Endothelial cell (in vitro differentiated cells): ENCODE measurements at regions not wholly inside any gene's neighbourhood (a gene's known extent, or its start where the extent isn't known, plus 50 kb on each side); places are given as distances from the start of the nearest gene placed in this dataset.

Experiments used
- DNase-seq: peaks from one replicate; pipeline ENCODE4 v3.0.0; 2021; ENCODE audit warnings: low spot score
- H3K27ac Mint-ChIP-seq: one replicate; pipeline ENCODE4 v1.8.0; 2021; ENCODE audit warnings: mixed read lengths, inconsistent platforms; ENCODE audit not compliant: unreplicated experiment
- H3K27me3 Mint-ChIP-seq: one replicate; pipeline ENCODE4 v1.8.0; 2021; ENCODE audit warnings: mild to moderate bottlenecking, moderate library complexity, mixed read lengths, inconsistent platforms; ENCODE audit not compliant: unreplicated experiment
- H3K36me3 Mint-ChIP-seq: one replicate; pipeline ENCODE4 v1.8.0; 2021; ENCODE audit warnings: mild to moderate bottlenecking, low read depth, mixed read lengths, inconsistent platforms; ENCODE audit not compliant: unreplicated experiment
- H3K4me1 Mint-ChIP-seq: one replicate; pipeline ENCODE4 v1.8.0; 2021; ENCODE audit warnings: mild to moderate bottlenecking, mixed read lengths, inconsistent platforms; ENCODE audit not compliant: unreplicated experiment
- H3K4me3 Mint-ChIP-seq: one replicate; pipeline ENCODE4 v1.8.0; 2021; ENCODE audit warnings: mild to moderate bottlenecking, mixed read lengths, inconsistent platforms; ENCODE audit not compliant: unreplicated experiment
- H3K9me3 Mint-ChIP-seq: one replicate; pipeline ENCODE4 v1.8.0; 2021; ENCODE audit warnings: mixed read lengths, inconsistent platforms; ENCODE audit not compliant: unreplicated experiment
- TF ChIP-seq, protein P1 (sequence below): fragments of 200-600 bp; sonication (generic); IDR thresholded peaks from one replicate; pipeline ENCODE4 v1.5.0; 2021; ENCODE audit warnings: antibody characterized with exemption; ENCODE audit not compliant: unreplicated experiment

DNA sequence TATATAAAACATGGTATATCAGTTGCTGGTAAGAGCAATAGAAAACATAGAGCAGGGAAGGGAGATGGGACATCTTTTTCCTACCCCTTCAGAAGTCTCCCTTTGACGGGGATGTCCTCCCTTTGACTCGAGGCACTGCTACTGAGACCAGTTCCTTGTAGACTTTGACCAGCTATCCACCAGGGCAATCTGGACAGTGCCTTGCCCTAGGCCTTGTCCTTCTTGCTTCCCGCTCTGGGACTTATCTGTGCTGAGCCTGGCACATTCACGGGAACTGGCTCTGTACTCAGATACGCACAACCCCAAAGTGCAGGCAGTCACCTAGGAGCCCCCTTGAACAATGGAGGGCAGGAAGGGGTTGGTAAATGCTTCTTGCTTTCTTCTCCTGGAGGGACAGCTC, 116.6 kb upstream of the ANKH start:
- no peaks in the 10 kb centered on the region for H3K27me3 Mint-ChIP-seq
- no peaks in the 10 kb centered on the region for H3K9me3 Mint-ChIP-seq
- TF ChIP-seq, protein P1, sequence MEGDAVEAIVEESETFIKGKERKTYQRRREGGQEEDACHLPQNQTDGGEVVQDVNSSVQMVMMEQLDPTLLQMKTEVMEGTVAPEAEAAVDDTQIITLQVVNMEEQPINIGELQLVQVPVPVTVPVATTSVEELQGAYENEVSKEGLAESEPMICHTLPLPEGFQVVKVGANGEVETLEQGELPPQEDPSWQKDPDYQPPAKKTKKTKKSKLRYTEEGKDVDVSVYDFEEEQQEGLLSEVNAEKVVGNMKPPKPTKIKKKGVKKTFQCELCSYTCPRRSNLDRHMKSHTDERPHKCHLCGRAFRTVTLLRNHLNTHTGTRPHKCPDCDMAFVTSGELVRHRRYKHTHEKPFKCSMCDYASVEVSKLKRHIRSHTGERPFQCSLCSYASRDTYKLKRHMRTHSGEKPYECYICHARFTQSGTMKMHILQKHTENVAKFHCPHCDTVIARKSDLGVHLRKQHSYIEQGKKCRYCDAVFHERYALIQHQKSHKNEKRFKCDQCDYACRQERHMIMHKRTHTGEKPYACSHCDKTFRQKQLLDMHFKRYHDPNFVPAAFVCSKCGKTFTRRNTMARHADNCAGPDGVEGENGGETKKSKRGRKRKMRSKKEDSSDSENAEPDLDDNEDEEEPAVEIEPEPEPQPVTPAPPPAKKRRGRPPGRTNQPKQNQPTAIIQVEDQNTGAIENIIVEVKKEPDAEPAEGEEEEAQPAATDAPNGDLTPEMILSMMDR: no peak
- H3K4me3 Mint-ChIP-seq: no peak overlapping the region
- H3K27ac Mint-ChIP-seq: no peak overlapping the region
- H3K36me3 Mint-ChIP-seq: no peaks in the 10 kb centered on the region
- peaks cover 3% of the 10 kb centered on the region for H3K4me1 Mint-ChIP-seq
- no peak for DNase-seq

- Mint-ChIP-seq H3K9me3 (no peaks in the 10 kb centered on the region), H3K4me1 (peaks cover 3% of the 10 kb centered on the region), H3K36me3 (no peaks in the 10 kb centered on the region), H3K27ac (no peak overlapping the region), H3K27me3 (no peaks in the 10 kb centered on the region), H3K4me3 (no peak overlapping the region)
- TF ChIP-seq, protein P1: no peak
- DNase-seq: no peak
Observed at GRCh38 chr5:14986413-14986812, 114.8 kb upstream of the ANKH start.

DNA sequence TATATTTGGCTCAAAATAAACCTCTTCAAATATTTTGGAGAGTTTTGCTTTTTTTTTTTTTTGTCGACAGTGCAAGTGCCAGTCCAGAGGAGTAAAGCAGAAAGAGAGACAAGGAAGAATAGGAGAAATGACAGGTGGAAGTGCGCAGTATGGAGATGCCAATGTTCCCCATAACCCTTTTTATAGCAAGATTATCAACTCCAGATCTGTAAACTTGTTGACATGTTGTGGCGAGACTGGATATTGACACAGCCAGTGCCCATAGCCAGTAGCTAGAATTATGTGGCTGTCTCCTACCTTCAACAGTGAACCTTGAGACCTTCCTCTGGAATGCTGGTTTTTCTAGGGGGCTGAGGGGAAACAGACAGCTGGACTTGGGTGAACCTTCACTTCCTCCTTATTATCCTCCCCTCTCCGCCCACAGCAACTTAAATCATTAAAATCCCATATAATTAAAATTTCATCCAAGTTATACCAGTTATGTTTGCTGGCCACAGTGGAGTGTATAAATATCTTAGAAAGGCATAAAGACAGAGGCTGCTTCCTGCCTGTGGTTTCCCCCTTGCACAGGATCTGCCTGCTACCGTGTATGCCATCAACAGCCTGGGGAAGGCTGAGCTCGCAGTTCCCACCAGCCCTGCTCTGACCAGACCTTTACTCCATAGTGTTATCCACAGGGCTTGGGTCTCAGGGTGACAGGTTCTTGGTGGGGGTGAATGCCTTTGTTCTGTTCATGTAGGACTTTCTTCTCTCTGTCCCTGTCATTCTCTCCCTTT, 112.3 kb upstream of the ANKH start:
- DNase-seq: no peak
- Mint-ChIP-seq H3K4me3 (no peak overlapping the region), H3K27ac (no peak overlapping the region), H3K36me3 (no peaks in the 10 kb centered on the region), H3K9me3 (no peaks in the 10 kb centered on the region), H3K4me1 (peaks cover 3% of the 10 kb centered on the region), H3K27me3 (no peaks in the 10 kb centered on the region)
- TF ChIP-seq, protein P1: no peak

- no peak overlapping the region for H3K4me3 Mint-ChIP-seq
- TF ChIP-seq, protein P1: no peak
- DNase-seq: no peak
- no peak overlapping the region for H3K27ac Mint-ChIP-seq
- H3K36me3 Mint-ChIP-seq: no peaks in the 10 kb centered on the region
- H3K9me3 Mint-ChIP-seq: no peaks in the 10 kb centered on the region
- H3K4me1 Mint-ChIP-seq: peaks cover 3% of the 10 kb centered on the region
- H3K27me3 Mint-ChIP-seq: no peaks in the 10 kb centered on the region
Observed at GRCh38 chr5:14980698-14981097, 109.1 kb upstream of the ANKH start.

DNA sequence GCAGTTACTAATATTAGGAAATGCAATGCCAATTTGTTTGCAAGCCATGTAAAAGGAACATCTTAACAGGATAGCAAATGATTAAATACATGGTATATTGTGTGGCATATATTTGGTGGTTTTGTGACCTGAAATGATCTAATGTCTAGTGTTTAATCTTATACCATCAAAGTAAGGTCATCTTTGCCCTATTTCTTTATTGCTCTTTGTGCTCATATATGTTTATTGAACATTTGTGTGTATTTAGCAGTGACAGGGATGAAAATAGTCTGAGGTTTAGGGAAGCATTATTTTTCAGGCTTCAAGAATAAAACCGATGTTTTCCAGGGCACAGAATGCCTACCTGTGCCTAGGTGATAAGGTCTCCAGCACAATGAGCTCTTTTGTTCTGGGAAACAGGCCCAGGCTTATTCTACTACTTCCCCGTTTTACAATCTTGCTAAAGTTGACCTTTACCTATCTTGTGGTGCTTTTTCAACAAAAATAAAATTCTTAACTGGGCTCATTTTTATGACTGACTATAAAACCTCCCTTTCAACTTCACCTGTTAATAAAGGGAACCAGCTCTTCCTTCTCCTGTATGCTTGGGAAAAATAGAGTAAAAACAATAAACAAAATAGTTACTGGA, 105.6 kb upstream of the ANKH start:
- Mint-ChIP-seq H3K4me1 (no peaks in the 10 kb centered on the region), H3K9me3 (no peaks in the 10 kb centered on the region), H3K36me3 (no peaks in the 10 kb centered on the region), H3K4me3 (no peak overlapping the region), H3K27ac (no peak overlapping the region), H3K27me3 (no peaks in the 10 kb centered on the region)
- no peak for DNase-seq
- TF ChIP-seq, protein P1: no peak
